Brain microvascular endothelial cell (primary cell): ENCODE measurements at regions not wholly inside any gene's neighbourhood (a gene's known extent, or its start where the extent isn't known, plus 50 kb on each side); places are given as distances from the start of the nearest gene placed in this dataset.

ENCODE experiments used
- DNase-seq: peaks from one replicate; pipeline ENCODE4 v3.0.0-alpha.2; 2020
- H3K27ac ChIP-seq: fragments of 250-450 bp; sonication (Bioruptor Pico); 2 replicates; pipeline ENCODE4 v1.5.1; 2020; ENCODE audit warnings: mild to moderate bottlenecking, moderate library complexity
- H3K27me3 ChIP-seq: fragments of 250-450 bp; sonication (Bioruptor Pico); replicated peaks from 2 replicates; pipeline ENCODE4 v1.5.1; 2020; ENCODE audit warnings: mild to moderate bottlenecking
- H3K36me3 ChIP-seq: fragments of 250-450 bp; sonication (Bioruptor Pico); replicated peaks from 2 replicates; pipeline ENCODE4 v1.5.1; 2020; ENCODE audit warnings: mild to moderate bottlenecking
- H3K4me3 ChIP-seq: 2 replicates; pipeline ENCODE4 v1.5.1; 2011; ENCODE audit warnings: low read depth, mild to moderate bottlenecking, control low read depth, low read length, moderate library complexity
- CTCF ChIP-seq: IDR thresholded peaks from 2 replicates; pipeline ENCODE4 v1.5.1; 2011; ENCODE audit warnings: low read depth, mild to moderate bottlenecking, moderate library complexity, low read length, control low read depth, inconsistent platforms; ENCODE audit errors: missing control alignments
- in situ Hi-C: cut with HindIII; loops from 2 replicates; pipeline ENCODE4 v1.10.0; 2017; ENCODE audit warnings: low sequenced_read_pairs, low pct_ligation_motif_present

- no peak for DNase-seq
- in situ Hi-C loops = no loop called here
- Histone ChIP-seq H3K27me3 (no peaks in the 10 kb centered on the region), H3K4me3 (no peak overlapping the region), H3K27ac (no peak overlapping the region), H3K36me3 (no peaks in the 10 kb centered on the region)
- TF ChIP-seq CTCF = no peak
These were observed 230.6 kb upstream of the SPRY1 start for GRCh38 chr4:123166023-123166422.

- H3K27me3 ChIP-seq = no peaks in the 10 kb centered on the region
- no peaks in the 10 kb centered on the region for H3K36me3 ChIP-seq
- in situ Hi-C loops = no loop called here
- no peak for DNase-seq
- no peak for TF ChIP-seq CTCF
- H3K4me3 ChIP-seq = no peak overlapping the region
- no peak overlapping the region for H3K27ac ChIP-seq
These were observed 228.7 kb upstream of the SPRY1 start for GRCh38 chr4:123167931-123168330.

DNA sequence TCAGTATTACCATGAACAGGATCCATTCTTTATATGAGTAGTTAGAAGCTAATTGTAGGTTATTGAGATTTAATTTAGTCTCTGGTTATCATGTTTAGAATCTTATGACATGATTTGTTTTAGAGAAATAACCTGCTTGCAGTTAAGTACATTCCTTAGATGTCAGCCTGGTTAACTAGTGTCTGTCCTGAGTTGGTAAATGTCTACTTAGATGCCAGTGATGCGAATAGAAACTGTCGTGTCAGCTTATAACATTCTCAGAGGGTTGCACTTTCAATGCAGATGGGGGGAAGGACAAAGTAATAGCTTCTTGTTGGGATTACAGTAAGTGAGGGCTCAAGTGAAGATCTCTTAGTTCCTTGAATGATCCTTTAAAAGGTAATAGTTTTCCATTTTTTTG is 227.8 kb upstream of the SPRY1 start:
- DNase-seq = peak; percentile 2
- H3K4me3 ChIP-seq = no peak overlapping the region
- no peak overlapping the region for H3K27ac ChIP-seq
- no peak for TF ChIP-seq CTCF
- in situ Hi-C loops = no loop called here
- H3K27me3 ChIP-seq = no peaks in the 10 kb centered on the region
- H3K36me3 ChIP-seq = no peaks in the 10 kb centered on the region

DNA sequence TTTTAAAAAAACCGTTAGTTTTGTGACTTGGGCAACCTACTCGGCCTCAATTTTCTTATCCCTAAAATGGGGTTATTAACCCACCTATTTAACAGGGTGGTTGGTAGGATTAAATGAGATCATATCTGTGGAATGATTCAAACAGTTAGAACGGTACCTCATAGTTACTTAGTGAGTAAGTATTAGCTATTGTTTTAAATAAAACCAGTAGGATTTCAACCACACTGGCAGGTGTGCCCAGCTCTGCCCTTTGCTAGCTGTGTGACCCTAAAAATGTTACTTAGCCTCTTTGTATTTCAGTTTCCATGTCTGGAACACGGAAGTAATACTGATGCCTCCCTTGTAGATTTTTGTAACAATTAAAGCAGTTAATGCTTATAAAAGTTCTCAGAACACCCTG is 225.8 kb upstream of the SPRY1 start:
- no peaks in the 10 kb centered on the region for H3K27me3 ChIP-seq
- no peak for DNase-seq
- H3K36me3 ChIP-seq = no peaks in the 10 kb centered on the region
- TF ChIP-seq CTCF = no peak
- no peak overlapping the region for H3K4me3 ChIP-seq
- no peak overlapping the region for H3K27ac ChIP-seq
- in situ Hi-C loops = no loop called here

GRCh38 chr4:123176605-123177004 is 220.0 kb upstream of the SPRY1 start:
- H3K4me3 ChIP-seq = no peak overlapping the region
- no peaks in the 10 kb centered on the region for H3K27me3 ChIP-seq
- TF ChIP-seq CTCF = no peak
- DNase-seq = no peak
- no peaks in the 10 kb centered on the region for H3K36me3 ChIP-seq
- H3K27ac ChIP-seq = no peak overlapping the region
- in situ Hi-C loops = no loop called here

DNA sequence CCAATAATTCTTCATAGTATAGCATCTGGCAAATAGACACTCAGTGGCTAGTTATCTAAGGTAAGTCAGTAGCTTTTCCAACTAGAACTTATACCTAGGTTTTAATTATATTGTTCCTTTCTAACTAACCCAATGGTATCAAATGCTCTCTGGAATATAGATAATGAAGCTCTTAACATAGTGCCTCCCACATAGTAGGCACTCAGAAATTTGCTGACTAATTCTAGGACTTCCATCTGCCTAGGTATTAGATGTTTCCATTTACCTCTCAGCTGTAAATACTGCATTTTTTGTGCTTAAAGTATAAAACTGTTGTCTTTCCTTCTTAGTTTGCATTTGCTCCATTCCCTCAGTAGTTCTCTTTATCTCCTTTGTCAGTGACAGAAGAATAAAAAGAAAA is 214.3 kb upstream of the SPRY1 start:
- TF ChIP-seq CTCF = no peak
- no peaks in the 10 kb centered on the region for H3K36me3 ChIP-seq
- no peak overlapping the region for H3K27ac ChIP-seq
- H3K27me3 ChIP-seq = no peaks in the 10 kb centered on the region
- no peak for DNase-seq
- in situ Hi-C loops = no loop called here
- H3K4me3 ChIP-seq = no peak overlapping the region
